MCF 10A (cell line): ENCODE measurements at regions not wholly inside any gene's neighbourhood (a gene's known extent, or its start where the extent isn't known, plus 50 kb on each side); places are given as distances from the start of the nearest gene placed in this dataset.
"Not testable (repeated sequence)": the region's sequence is repeated elsewhere in the genome, so short reads cannot be mapped to it uniquely, and the experiment has no call there.

Source experiments
- BruUV-seq: library from RNA; stranded (reverse); fragments of 400-500 nt; replicated peaks from 2 replicates; lab custom pipeline; 2021; lab: Mats Ljungman, UMichigan
- CTCF ChIA-PET: fragments of 300-600 bp; sonication (Branson Sonifier 250); formaldehyde crosslinking; extraction: SDS; loops from one replicate; lab custom pipeline; 2021; ENCODE audit warnings: antibody characterized with exemption, inconsistent platforms; lab: Yijun Ruan, JAX
- POLR2A ChIA-PET: fragments of 300-600, 350-650 bp; sonication (Branson Sonifier 250); formaldehyde crosslinking; extraction: SDS; loops from one replicate; lab custom pipeline; 2020; ENCODE audit warnings: antibody characterized with exemption, inconsistent platforms; lab: Yijun Ruan, JAX
- DNase-seq: peaks from one replicate; pipeline ENCODE4 v3.0.0-alpha.2; 2018; ENCODE audit not compliant: unreplicated experiment
- H3K27ac Mint-ChIP-seq: one replicate; pipeline ENCODE4 v1.8.0; 2022; ENCODE audit warnings: mild to moderate bottlenecking, low read depth, mixed read lengths; ENCODE audit not compliant: unreplicated experiment
- H3K27me3 Mint-ChIP-seq: one replicate; pipeline ENCODE4 v1.8.0; 2022; ENCODE audit warnings: mixed read lengths; ENCODE audit not compliant: insufficient read depth, unreplicated experiment
- H3K36me3 Mint-ChIP-seq: one replicate; pipeline ENCODE4 v1.8.0; 2022; ENCODE audit warnings: mild to moderate bottlenecking, moderate library complexity, mixed read lengths; ENCODE audit not compliant: insufficient read depth, unreplicated experiment
- H3K4me1 Mint-ChIP-seq: one replicate; pipeline ENCODE4 v1.8.0; 2022; ENCODE audit warnings: mixed read lengths; ENCODE audit not compliant: insufficient read depth, unreplicated experiment
- H3K4me3 Mint-ChIP-seq: one replicate; pipeline ENCODE4 v1.8.0; 2022; ENCODE audit warnings: mild to moderate bottlenecking, moderate library complexity, mixed read lengths; ENCODE audit not compliant: unreplicated experiment
- H3K9me3 Mint-ChIP-seq: one replicate; pipeline ENCODE4 v1.8.0; 2022; ENCODE audit warnings: mixed read lengths; ENCODE audit not compliant: unreplicated experiment
- intact Hi-C: fragments of 100-400 bp; cut with micrococcal nuclease; formaldehyde crosslinking; loops from 2 replicates; pipeline ENCODE4 v1.14.1; 2022
- TF ChIP-seq, protein P1 (sequence below): fragments of 200-600 bp; IDR thresholded peaks from one replicate; pipeline ENCODE4 v1.8.0; 2022; ENCODE audit warnings: antibody characterized with exemption, mild to moderate bottlenecking; ENCODE audit not compliant: unreplicated experiment

DNA sequence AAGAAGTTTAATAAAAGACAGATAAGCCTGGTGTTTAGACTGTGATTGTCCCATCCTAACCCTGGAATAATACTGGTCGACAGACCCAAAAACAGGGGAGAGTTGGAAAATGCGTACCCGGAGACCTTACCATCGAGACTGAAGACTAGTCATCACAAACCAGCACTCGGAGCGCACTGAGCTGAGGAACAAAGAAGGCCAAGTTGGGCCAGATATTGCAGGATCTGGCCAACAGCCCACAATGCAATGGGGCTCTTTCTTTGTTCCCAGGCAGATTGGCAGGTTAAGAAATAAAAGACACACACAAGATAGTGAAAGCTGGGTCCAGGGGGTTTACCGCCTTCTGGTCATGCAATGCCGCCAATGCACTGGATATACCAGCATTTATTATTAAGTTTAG, 188.7 kb upstream of the RAI14 start:
- intact Hi-C loops = loop anchor here (5.0 kb wide), 1 partner anchor 1030 kb away; no protein-coding TSS in a partner anchor
- Mint-ChIP-seq H3K27me3 (peaks cover 17% of the 10 kb centered on the region), H3K27ac (no peak overlapping the region), H3K4me3 (no peak overlapping the region), H3K9me3 (peaks cover 7% of the 10 kb centered on the region), H3K36me3 (no peaks in the 10 kb centered on the region), H3K4me1 (peaks cover 11% of the 10 kb centered on the region)
- no TSS peak for BruUV-seq
- CTCF ChIA-PET = interaction anchor here (0.6 kb wide), 1 partner anchor 12 kb away, joined by 3 read pairs; no protein-coding TSS in a partner anchor
- POLR2A ChIA-PET = no interaction called here
- TF ChIP-seq, protein P1, sequence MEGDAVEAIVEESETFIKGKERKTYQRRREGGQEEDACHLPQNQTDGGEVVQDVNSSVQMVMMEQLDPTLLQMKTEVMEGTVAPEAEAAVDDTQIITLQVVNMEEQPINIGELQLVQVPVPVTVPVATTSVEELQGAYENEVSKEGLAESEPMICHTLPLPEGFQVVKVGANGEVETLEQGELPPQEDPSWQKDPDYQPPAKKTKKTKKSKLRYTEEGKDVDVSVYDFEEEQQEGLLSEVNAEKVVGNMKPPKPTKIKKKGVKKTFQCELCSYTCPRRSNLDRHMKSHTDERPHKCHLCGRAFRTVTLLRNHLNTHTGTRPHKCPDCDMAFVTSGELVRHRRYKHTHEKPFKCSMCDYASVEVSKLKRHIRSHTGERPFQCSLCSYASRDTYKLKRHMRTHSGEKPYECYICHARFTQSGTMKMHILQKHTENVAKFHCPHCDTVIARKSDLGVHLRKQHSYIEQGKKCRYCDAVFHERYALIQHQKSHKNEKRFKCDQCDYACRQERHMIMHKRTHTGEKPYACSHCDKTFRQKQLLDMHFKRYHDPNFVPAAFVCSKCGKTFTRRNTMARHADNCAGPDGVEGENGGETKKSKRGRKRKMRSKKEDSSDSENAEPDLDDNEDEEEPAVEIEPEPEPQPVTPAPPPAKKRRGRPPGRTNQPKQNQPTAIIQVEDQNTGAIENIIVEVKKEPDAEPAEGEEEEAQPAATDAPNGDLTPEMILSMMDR = no peak
- no peak for DNase-seq

DNA sequence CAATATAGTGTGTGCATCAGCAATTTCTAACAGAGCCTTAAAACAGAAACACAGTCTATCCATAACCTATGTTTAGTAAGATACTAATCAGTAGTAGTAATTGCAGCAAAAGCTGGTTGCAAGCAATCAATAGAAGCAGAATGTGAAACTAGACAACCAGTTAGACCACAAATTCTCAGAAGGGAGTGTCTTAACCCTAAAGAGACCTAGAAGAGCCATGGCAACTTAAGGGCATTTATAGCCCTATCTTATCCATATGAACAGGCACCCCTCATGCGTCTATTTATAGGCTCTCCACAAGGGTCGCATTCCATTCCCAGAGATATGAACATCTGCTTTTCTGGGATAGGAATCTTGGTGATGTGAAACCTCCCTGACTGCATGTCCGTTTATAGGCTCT, 188.1 kb upstream of the RAI14 start:
- H3K9me3 Mint-ChIP-seq, H3K4me3 Mint-ChIP-seq, POLR2A ChIA-PET, H3K27ac Mint-ChIP-seq, H3K36me3 Mint-ChIP-seq, DNase-seq, BruUV-seq: not testable (repeated sequence)
- intact Hi-C loops = loop anchor here (5.0 kb wide), 1 partner anchor 1031 kb away; no protein-coding TSS in a partner anchor
- CTCF ChIA-PET = interaction anchor here (1.0 kb wide), 1 partner anchor 476 kb away, joined by 3 read pairs; no protein-coding TSS in a partner anchor
- Mint-ChIP-seq H3K4me1 (peaks cover 11% of the 10 kb centered on the region), H3K27me3 (peaks cover 17% of the 10 kb centered on the region)

GRCh38 chr5:34469971-34470370, 186.2 kb upstream of the RAI14 start:
- H3K4me3 Mint-ChIP-seq = no peak overlapping the region
- intact Hi-C loops = loop anchor here (5.0 to 10.0 kb wide), 2 partner anchors 715 to 1033 kb away; no protein-coding TSS in a partner anchor
- BruUV-seq = no TSS peak
- TF ChIP-seq, protein P1 = no peak
- ChIA-PET CTCF (interaction anchor here (1.0 to 1.9 kb wide), 3 partner anchors 10 to 472 kb away, joined by 3 to 6 read pairs (median 6); no protein-coding TSS in a partner anchor), POLR2A (no interaction called here)
- H3K27me3 Mint-ChIP-seq = peaks cover 17% of the 10 kb centered on the region
- H3K4me1 Mint-ChIP-seq = peaks cover 8% of the 10 kb centered on the region
- H3K9me3 Mint-ChIP-seq = peaks cover 7% of the 10 kb centered on the region
- no peak overlapping the region for H3K27ac Mint-ChIP-seq
- no peak for DNase-seq
- H3K36me3 Mint-ChIP-seq = no peaks in the 10 kb centered on the region

DNA sequence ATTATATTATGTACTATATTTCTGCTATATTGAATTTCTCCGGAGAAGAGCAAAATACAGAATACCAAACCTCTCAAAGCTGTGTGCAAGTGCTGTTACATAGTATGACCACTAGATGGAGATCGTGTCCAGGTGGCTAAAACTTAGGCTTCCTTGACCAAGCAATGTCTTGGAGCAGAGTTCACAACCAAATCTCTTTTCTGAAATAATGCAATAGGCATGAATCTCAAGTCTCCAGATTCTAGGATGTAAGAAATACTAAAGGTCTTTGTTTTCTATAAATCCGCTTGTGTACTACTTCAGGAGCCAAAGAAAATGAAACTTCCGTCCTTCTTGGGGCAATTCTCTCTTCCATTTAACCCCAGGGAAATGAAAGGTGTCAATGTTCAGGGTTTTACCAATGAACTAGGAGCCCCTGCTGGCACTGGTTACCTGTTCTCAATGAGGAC, 181.5 kb upstream of the RAI14 start:
- TF ChIP-seq, protein P1 = peak; percentile 90
- no peak overlapping the region for H3K27ac Mint-ChIP-seq
- no TSS peak for BruUV-seq
- intact Hi-C loops = loop anchor here (1.0 to 10.0 kb wide), 3 partner anchors 424 to 710 kb away; no protein-coding TSS in a partner anchor
- DNase-seq = peak; percentile 67
- H3K36me3 Mint-ChIP-seq = no peaks in the 10 kb centered on the region
- ChIA-PET CTCF (interaction anchor here (0.6 to 24.6 kb wide), 12 partner anchors 14 to 754 kb away, joined by 3 to 468 read pairs (median 3); no protein-coding TSS in a partner anchor), POLR2A (interaction anchor here (1.0 kb wide), 1 partner anchor 424 kb away, joined by 4 read pairs; no protein-coding TSS in a partner anchor)
- no peaks in the 10 kb centered on the region for H3K4me1 Mint-ChIP-seq
- H3K4me3 Mint-ChIP-seq = no peak overlapping the region
- peaks cover 16% of the 10 kb centered on the region for H3K27me3 Mint-ChIP-seq
- peaks cover 7% of the 10 kb centered on the region for H3K9me3 Mint-ChIP-seq
